HG03432 (cell line): ENCODE measurements at regions not wholly inside any gene's neighbourhood (a gene's known extent, or its start where the extent isn't known, plus 50 kb on each side); places are given as distances from the start of the nearest gene placed in this dataset.

ENCODE experiments used
- ATAC-seq: cut with Tn5 transposase; IDR thresholded peaks from one replicate; pipeline ENCODE4 v1.9.1; 2021; ENCODE audit warnings: mild to moderate bottlenecking, moderate library complexity; ENCODE audit not compliant: unreplicated experiment

DNA sequence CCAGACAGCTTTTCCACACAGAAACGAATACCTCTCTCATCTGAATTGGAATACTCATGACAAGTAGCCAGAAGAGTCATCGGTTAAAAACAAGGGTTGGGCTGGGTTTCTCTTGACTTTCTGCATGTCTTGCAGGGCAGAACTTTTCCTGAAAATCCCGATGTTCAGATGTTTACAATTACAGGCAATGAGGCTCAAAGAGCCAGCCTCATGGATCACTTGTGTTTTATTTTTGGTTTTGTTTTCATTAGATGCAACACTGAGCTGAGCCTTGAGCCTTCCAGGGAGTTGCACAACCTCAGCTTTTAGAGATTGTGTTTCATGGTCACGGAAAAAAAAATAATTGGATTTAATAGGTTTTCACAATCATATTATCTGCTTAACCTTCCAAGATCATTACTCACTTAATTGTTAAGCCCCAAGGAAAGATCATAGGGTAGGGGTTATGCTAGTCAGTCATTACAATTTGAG is 288.1 kb upstream of the PRDM1 start:
- no peak for ATAC-seq

DNA sequence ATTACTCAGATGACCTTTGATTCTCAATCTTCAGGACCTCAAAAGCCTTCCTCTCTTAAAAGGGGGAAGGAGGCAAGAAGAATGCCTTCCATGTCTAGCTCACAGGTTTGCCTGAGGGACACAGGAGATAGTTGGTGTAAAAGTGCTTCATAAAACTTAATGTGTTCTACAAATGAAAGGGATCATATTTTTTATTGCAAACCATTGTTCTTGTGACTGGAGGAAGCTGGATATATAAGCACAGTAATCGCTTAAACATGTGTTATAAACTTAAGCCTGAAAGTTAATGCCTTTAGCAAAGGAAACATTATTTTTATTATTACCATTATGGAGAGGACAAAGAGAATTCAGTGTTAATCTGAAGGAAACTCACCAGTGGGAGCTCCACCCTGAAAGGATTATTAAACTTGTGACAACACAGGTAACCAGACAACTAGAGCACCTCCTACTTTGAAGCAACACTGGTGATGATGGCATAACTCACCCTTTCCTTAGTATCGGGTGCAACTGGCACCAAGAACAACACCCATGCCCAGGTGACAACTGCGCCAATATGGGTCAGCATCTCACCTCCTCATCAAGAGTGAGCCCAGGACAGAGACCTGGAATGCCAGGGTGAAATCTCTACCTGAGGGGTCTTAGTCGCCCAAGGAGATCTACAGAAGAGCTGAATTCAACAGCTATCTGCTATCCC is 288.7 kb upstream of the PRDM1 start:
- no peak for ATAC-seq

DNA sequence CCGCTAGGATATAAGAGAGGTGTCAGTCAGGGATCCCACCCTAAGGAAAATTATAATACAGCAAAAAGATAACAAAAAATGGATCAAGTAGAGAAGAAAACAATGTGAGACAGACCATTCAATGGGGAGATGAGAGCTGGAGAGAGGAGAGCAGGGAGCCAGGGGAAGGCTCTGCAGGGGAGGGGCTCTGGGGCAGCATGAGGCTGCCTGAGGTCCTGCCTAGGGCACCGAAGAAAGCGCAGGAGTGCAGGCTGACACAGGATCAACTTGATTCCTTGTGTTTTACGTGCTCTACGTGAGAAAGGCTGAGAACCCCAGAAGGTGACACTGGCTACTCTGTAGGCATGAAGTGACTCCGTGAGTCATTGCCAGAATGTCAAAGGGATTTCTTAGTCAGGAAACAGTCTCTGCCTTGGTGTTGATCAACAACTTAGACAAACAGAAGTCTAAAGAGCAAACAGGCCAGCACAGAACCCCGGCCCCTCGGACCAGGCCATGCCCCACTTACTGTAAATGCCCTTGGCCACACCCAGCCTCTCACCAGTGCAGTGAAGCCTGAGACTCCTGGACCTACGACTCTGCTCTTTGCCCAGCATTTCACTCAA is 290.1 kb upstream of the PRDM1 start:
- no peak for ATAC-seq

DNA sequence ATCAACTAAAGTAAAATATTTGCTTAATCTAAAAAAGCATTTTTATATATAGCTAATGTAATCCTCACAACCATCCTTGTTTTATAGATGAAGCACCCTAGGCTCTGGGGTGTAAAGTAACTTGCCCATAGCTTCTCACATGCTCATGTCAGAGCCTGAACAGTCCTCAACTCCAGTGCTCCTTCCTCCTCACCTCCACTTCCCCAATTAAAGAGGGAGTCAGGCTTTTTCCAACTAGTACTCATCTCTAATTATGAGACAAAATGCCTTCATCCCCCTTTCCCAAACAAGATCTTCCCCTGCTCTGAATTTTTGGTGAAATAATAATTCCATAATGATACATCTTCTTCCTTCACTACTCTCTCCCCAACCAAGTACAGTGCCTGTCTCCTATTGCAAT is 290.8 kb upstream of the PRDM1 start:
- ATAC-seq: no peak

DNA sequence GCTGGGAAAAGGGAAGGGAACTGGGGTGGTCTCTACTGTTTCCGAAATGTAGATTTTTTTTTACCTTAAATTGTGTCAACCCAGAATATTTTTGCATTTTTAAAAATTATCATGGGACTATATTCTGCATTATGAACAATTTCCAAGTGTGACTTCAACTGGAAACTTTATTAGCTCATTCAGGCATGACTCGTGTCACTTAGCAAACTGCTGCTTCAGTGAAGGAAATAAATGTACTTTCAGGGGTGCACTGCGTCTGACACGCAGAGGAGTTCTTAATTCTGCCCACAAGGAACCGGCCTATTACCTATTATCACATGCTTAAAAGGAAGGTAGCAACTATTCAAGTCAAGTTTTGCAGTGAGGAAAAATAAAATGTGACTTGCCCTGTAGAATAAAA is 291.3 kb upstream of the PRDM1 start:
- no peak for ATAC-seq

DNA sequence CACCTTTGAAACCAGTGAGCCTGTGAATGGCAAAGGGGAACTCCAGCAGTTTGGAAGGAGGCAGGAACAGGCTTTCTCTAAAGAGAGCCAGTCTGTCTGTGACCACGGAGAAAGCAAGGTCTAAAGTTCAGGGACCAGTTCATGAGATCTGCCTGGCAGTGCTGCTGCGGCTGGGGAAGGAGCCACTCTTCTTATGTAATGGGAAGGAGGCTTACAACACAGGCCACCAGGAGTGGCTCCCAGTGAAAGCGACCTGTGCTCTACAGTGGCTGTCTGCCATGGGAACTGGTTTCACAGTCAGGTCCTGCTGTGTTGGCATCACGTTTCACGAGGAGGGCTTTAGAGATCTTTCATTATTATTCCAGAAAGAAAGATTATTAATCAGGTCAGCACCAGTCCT is 291.9 kb upstream of the PRDM1 start:
- ATAC-seq: no peak

DNA sequence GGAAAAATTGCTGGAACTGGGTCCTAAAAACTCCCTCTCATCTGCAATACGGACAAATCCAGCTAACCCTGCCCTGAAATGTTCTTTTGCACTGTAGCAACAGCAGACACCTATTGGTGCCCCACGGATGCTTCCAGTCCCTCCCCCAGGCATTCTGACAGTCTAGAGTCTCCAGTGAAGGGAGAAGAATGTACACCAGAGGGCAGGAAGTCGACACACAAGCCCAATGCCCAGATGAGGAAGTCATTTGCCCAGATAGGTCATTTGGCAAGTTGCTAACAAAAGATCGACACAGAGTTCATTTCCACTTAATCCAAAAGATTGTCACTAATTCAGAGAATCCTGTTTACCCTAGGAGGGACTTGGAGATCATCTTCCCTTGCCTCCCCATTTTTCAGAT is 293.0 kb upstream of the PRDM1 start:
- no peak for ATAC-seq

DNA sequence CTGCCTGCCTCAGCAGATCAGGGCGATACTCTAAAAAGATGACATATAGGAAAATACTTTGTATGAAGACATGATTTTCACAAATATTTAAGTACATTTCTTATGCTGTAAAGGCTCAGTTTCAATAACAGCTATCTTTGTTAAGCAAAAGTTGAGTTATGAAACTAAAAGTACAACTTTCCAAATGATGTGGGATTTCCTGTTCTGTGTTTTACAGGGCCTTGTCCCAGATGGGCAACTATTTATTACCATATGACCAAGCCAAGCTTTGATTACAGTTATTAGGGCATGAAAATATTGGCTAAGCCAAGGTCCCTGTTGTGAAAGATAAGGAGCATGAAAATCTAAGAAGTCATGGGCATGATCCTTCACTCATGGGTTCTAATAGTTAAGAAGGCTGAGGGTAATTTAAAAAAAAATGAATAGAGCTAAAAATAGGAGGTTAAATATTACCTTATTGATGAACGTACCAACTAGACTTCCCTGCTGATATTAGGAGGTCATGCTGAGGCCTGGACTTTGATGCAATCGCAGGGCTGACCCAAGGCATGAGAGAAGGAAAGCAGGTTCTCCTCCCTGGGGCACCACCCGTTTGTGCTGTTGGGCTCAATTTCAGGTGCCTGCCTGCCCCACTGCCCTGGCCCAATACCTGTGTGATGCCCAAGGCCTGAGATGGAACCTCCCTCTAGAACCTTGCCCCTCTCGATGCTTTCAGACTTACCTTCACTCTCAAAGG is 294.4 kb upstream of the PRDM1 start:
- peak; percentile 53 for ATAC-seq

DNA sequence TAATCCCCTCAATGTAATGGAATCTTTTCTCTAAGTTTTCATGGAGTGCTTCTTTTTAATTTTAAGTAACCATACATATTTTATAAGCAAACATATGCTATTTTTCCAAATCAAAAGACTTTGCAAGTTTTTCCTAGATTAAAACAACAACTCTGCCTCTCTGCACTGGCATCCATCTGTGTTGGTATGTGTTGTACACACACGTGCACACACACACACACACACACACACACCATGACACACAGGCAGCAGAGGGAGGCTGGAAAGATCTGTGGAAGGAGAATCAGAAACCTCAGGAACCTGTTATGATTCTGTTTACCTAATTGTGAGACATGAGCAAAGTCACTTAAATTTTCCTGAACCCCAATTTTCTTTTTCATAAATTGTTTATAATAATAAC is 295.0 kb upstream of the PRDM1 start:
- no peak for ATAC-seq

DNA sequence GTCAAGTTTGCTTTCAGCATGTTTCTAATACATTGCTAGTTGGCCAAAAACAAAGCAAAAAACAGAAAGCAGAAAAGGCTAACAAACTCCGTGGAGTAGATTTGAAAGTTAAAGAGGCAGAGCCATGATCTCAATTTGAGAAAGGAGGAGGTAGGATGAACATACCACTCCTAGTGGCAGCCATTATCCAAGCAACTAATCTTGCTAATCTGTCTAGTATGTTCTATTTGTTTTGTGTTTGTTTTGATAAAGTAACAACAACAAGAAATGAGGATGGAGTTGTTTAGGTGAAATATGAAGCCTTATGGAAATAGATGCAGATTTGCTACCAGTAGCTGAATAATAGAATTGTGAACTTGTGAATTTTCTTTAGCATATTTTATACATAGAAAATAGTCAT is 295.5 kb upstream of the PRDM1 start:
- no peak for ATAC-seq

DNA sequence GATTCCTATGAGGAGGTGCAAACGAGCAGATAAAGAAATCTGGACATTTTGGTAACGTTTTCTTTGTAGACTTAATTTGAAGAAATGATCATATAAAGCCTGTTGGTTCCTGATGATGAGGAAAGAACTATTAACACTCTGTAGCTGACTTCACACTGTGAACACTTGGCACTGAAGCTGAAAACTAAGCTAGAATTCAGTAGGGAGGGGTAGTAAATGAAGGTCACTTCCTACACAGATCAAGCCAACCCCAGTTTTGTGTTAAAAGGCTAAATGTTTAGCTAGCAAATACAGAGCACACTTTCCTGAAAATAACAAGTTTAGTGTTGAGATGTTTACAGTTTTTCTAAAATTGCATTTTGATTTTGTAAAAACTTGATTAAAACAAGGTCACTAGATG is 296.2 kb upstream of the PRDM1 start:
- ATAC-seq: no peak

DNA sequence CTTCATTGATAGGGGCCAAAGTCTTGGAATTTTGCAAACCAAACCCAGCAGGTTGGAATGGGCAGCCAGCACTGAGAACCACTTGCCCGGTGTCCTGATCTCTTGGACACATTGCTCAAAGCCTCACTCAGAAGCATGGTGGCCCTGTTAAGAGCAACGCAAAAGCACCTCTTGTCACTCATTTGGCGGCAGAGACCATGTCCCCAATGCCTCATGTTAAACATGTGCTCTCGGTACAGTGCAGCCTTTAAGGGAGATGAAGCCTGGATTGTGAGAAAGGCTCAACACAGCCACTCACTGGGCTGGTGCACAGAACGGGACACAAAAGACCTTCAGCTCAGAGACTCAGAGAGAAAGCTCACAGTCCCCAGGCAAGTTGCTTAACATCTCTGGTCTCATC is 298.4 kb upstream of the PRDM1 start:
- no peak for ATAC-seq

DNA sequence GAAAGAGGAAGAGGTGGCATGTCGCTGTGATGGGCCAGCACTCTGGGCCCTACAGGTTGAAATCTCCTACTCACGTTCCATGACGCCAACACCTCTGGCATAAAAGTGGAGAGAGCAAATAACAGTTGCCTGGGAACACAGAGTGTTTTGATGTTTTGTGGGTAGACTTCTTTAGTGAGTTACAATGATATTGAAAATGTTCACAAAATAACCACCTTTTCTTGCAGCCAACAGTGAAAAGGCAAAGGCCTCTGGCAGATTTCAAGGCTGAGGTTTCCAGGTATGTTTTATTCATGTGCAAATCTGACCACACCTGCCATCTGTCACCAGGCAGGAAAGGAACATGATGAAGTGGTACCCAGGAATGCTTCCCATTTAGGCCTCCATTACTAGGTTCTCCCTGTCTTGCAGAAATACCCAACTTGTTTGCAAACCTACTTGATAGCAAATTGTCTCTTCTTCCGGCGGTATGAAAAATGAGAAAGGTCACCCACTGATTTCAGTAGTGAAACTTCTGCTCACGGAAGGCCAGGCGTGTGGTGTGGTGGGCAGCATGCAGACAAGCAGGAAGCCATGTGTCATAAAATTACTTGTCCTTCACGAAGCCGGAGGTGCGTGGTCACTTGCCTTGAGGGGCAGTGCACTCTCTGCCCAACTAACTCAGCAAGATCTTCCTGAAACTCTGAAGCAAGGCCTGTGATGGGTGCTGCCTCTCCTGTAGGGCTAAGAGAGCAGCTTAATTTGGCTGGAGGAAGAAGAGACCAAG is 299.1 kb upstream of the PRDM1 start:
- peak; percentile 64 for ATAC-seq

DNA sequence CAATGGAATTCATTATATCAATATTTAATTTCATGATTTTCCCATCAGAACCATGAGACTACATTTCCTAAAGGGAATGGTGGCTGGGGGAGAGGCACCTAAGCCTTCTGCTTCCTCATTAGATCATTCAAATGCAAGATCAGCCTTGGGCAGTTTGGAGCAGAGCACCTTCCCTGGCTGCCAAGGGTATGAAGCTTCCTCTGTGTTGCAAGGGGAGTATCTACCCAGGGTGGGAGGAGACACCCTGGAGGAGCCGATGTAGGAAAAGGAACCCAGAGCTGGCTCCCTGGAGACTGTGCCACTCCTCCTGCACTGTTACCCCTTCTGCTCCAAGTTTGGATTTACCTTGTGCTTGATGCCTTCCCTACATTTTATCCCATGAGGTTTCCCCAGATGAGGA is 299.7 kb upstream of the PRDM1 start:
- ATAC-seq: no peak

DNA sequence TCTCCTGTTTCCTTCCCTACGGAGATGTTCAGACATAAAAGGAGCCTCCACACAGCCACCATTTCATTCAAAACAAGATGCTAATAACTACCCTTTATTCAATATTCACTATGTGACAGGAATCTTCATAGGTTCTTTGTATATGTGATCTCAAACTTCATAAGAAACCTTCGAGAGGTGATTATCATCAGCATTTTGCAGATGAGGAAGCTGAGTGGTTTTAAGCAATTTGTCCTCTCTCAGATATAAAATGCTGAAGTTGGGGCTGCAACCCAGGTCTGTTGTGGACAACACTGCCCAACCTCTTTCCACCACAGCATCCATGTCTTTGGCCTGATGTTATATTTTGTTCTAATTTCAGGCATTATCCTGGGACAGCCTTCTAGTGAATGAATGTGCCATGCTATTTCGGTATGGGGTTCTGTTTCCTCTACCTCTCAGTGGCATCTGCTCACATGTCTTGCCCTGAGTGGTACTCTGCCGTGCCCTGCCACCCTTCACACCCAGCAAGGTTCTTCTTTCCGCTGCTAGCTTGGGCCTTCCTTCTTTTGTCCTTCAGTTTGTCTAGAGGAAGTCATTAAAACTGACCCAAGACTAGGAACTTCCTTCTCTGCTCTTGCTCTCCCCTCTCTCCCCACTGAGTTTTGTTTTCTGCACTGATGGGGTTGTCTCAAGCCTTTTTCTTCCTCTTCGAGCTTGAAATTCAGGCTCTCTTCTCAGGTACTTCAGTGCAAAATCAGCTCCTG is 300.9 kb upstream of the PRDM1 start:
- no peak for ATAC-seq

DNA sequence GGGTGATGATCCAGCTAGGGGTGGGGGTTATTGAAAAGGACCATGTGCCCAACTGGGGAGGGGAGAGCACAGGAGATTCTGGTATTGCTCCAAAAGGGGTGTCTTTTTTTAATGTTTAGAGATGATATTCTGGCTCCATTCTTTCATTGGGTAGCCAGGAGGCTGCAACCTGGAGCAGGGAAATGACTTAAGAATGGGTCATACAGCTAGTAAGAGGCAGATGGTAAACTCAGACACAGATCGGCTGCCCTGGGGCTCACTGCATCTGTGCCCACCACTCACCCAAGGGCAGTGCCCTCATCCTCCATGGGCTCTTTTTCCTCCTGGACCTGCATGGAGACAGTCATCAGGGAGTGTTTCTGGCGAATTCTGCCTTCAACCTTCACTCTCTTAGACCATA is 302.0 kb upstream of the PRDM1 start:
- ATAC-seq: no peak

DNA sequence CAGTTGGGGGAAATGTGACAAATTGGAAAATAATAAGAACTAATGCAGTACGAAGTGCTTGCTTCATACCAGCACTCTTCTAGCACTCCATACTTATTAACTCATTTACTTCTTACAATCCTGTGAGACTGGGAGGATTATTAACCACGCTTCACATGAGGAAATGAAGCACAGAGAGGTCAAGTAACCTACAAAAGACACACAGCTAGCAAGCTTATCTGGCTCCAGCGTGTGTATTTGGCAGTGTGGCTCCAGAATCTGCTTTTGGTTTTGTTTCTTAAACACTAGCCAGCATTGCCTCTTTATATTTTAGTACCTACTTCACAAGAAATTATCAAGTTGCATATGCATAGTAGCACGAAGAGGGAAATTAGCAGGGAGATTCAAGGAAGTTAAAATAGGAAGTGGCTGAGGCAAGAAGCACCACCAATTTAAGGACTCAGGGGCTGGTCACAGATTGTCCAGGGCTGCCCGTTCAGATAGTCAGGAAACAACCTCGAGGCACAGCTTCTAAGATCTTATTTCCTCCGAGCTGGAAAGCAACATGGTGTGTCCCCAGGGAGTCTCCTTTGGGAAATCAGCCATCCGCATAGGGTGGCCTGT is 302.7 kb upstream of the PRDM1 start:
- no peak for ATAC-seq

DNA sequence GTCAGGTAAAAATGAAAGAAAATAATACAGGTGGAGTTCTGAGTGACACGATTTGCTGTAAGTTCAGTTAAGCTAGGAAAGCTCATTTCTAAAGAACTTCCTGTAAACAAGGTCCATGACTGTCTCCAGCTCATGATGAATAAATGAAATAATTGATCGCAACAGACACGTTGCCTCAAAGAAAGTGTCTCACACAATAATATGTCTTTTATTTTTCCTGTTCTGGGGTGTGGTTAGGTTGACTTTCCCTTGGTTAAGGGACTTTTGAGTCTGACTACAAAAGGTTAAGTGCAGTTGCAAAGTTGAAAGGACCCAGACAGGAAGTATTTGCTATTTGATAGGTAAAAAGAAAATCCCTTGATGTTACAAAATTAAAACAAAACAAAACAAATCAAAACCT is 304.2 kb upstream of the PRDM1 start:
- ATAC-seq: no peak

DNA sequence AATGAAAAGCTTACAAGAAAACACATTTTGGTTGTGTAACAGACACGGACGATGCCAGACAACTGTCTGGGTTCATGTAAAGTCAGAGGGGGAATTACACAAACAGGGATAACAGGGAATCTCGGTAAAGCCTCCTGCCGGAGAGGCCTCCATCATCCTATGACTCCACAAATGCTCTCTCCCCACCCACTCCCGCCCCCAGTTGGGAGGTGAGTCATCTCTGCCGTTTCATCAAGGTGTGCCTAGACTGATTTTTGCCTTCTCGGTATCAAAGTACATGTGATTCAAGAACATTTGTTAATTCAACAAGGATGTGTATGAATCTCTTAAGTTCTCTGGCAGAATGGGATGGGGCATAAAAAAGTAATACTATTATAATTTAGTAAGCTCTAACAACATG is 304.9 kb upstream of the PRDM1 start:
- no peak for ATAC-seq

DNA sequence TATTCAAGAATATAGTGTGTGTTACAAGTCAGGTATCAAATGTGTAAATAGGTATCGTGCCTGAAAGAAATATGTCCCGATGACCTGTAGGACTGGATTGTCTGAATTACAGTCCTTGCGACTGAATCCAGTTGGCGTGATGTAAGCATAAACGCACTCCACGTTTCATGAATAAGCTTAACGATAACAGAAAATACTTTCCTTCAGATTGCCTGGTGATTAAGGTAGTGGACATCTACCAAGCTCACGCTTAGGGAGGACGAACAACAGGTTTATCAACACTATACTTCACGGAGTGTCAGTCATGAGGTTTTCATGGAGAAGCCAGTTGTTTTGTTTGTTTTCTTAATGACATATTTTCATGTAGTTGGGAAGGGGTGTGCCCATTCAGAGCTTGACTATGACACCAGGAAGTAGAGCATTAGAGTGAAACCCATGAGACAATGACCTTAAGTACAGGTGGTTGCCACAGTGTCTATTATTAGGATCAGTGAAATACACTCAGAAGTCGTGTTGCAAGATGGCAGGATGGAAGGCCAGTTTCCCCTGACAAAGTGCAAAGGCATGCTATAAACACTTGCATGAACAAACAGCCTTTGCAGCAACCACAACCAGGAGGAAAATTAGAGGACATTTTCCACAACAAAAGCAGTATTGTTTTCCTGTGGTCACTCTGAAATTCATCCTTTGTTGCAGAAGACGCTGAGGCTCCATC is 305.8 kb upstream of the PRDM1 start:
- no peak for ATAC-seq
